Gastrocnemius medialis (tissue), 4 donors: ENCODE measurements at regions not wholly inside any gene's neighbourhood (a gene's known extent, or its start where the extent isn't known, plus 50 kb on each side); places are given as distances from the start of the nearest gene placed in this dataset.

ENCODE experiments used
- ATAC-seq, 2 donors: fragments of 150-250 bp; one replicate each; pipeline ENCODE4 v1.9.1; 2016
- DNase-seq, 2 donors: peaks; one replicate each; pipeline ENCODE4 v3.0.0-alpha.2; 2019
- H3K27ac ChIP-seq, 4 donors: fragments of 200-600 bp; sonication (generic); 1 replicate in 1 of 4; 2 replicates in 3 of 4; pipeline ENCODE4 v1.5.1; 2016 to 2018; ENCODE audit warnings: mild to moderate bottlenecking in 2 of 4, moderate library complexity in 1 of 4
- H3K27me3 ChIP-seq, 3 donors: fragments of 200-600 bp; sonication (generic) in 2 of 3; 1 replicate in 1 of 3; 2 replicates in 2 of 3; pipeline versions ENCODE4 v1.5.1 to v1.6.0; 2016 to 2019; ENCODE audit warnings: mild to moderate bottlenecking in 1 of 3, moderate library complexity in 1 of 3
- H3K36me3 ChIP-seq, 2 donors: fragments of 200-600 bp; sonication (generic) in 1 of 2; one replicate each; pipeline ENCODE4 v1.5.1; 2017 to 2018
- H3K4me1 ChIP-seq, 2 donors: fragments of 200-600 bp; sonication (generic) in 1 of 2; one replicate each; pipeline ENCODE4 v1.5.1; 2016 to 2017; ENCODE audit warnings: mild to moderate bottlenecking in 2 of 2
- H3K4me3 ChIP-seq, 4 donors: fragments of 200-600 bp; sonication (generic) in 3 of 4; 1 replicate in 1 of 4; 2 replicates in 3 of 4; pipeline ENCODE4 v1.5.1; 2016 to 2019; ENCODE audit warnings: mild to moderate bottlenecking in 2 of 4
- H3K9me3 ChIP-seq, 3 donors: fragments of 200-600 bp; sonication (generic) in 2 of 3; 1 replicate in 1 of 3; 2 replicates in 2 of 3; pipeline ENCODE4 v1.5.1; 2016 to 2019
- POLR2A ChIP-seq, 2 donors: fragments of 450-650 bp; IDR thresholded peaks; one replicate each; pipeline ENCODE4 v1.6.1; 2017; ENCODE audit warnings: antibody characterized with exemption in 2 of 2, mild to moderate bottlenecking in 2 of 2, moderate library complexity in 2 of 2
- in situ Hi-C, 4 donors: fragments of 200-750 bp; cut with MboI; loops; one replicate each; pipeline versions ENCODE4 v1.15.0 to v1.8.0; 2017; ENCODE audit warnings: low sequenced_read_pairs in 4 of 4
- intact Hi-C: fragments of 100-400 bp; cut with DNase I; formaldehyde crosslinking; loops from one replicate; pipeline ENCODE4 v1.15.1; 2023; ENCODE audit warnings: low total_unique reads
- TF ChIP-seq, protein P1 (sequence below), 5 experiments: fragments of 450-650 bp in 3 of 5; fragments of 200-600 bp in 2 of 5; sonication (generic) in 2 of 5; IDR thresholded peaks in 4 of 5; conservative IDR thresholded peaks in 1 of 5; 1 replicate in 4 of 5; 2 replicates in 1 of 5; pipeline ENCODE4 v1.5.1; 2016 to 2019; ENCODE audit warnings: antibody characterized with exemption in 5 of 5, mild to moderate bottlenecking in 3 of 5, moderate library complexity in 3 of 5

DNA sequence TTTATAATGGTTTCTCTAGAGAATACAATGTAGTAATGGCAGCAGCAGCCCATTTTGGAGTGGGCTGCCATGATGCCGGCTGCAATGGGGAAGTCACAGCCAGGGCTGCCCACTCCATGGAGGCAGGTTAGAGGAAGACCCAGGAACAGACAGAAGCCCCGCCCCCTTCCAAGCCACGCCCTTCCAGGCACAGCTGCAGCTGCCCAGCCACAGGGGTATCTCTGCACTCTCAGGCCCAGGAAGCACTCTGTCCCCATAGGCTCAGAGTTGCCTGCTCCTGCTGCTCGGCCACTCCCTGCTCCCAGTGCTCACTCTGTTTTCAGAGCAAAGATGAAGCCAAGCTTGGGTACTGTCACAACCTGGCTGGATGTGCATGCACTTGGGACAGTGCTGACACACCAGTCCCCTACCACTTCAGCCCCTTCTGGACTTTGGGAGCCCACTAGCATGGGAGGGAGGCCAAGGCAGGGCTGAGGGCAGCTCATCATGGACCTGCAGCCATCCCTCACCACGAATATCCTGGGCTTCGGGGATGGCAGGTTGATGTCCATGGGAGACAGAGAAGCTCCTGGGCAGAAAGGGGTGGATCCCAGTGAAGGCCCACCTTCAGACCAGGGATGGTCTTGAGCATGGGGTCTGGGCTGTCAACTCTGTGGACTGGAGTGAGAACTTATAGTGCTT lies 1224.2 kb downstream of the SLITRK5 start:
- no peaks in the 10 kb centered on the region for H3K27me3 ChIP-seq
- H3K36me3 ChIP-seq = no peaks in the 10 kb centered on the region
- ATAC-seq = no peak
- in situ Hi-C loops (no loop called here), intact Hi-C loops (no loop called here)
- no peak for TF ChIP-seq POLR2A (IDR thresholded peaks at IDR 0.05)
- TF ChIP-seq, protein P1, sequence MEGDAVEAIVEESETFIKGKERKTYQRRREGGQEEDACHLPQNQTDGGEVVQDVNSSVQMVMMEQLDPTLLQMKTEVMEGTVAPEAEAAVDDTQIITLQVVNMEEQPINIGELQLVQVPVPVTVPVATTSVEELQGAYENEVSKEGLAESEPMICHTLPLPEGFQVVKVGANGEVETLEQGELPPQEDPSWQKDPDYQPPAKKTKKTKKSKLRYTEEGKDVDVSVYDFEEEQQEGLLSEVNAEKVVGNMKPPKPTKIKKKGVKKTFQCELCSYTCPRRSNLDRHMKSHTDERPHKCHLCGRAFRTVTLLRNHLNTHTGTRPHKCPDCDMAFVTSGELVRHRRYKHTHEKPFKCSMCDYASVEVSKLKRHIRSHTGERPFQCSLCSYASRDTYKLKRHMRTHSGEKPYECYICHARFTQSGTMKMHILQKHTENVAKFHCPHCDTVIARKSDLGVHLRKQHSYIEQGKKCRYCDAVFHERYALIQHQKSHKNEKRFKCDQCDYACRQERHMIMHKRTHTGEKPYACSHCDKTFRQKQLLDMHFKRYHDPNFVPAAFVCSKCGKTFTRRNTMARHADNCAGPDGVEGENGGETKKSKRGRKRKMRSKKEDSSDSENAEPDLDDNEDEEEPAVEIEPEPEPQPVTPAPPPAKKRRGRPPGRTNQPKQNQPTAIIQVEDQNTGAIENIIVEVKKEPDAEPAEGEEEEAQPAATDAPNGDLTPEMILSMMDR (IDR thresholded peaks at IDR 0.05 in 4 of 5, conservative IDR thresholded peaks at IDR 0.05 in 1 of 5) = no peak
- DNase-seq = no peak
- no peak overlapping the region for H3K27ac ChIP-seq
- no peak overlapping the region for H3K4me3 ChIP-seq
- no peaks in the 10 kb centered on the region for H3K4me1 ChIP-seq
- H3K9me3 ChIP-seq = no peaks in the 10 kb centered on the region

DNA sequence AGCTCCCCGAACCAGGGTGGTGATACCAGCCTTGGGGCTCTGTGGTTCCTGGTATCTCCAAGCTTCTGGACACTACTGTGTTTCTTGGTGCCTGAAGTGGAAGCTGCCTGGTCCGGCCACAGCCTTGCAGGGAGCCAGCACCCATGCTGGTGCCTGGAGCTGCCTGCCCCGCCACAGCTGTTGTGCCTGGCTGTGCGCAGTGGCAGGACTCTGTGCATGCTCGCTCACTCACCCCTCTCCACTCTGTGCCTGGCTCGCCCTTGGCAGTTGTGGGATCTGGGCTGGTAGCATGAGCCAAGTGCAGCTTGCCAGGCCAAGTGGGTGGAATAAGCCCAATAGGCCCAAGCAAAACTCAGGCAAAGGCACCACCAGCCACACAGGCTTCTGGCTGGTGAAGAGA lies 1225.3 kb downstream of the SLITRK5 start:
- H3K36me3 ChIP-seq = no peaks in the 10 kb centered on the region
- H3K4me1 ChIP-seq = no peaks in the 10 kb centered on the region
- in situ Hi-C loops (no loop called here), intact Hi-C loops (no loop called here)
- H3K9me3 ChIP-seq = no peaks in the 10 kb centered on the region
- DNase-seq (no peak), ATAC-seq (no peak)
- no peak overlapping the region for H3K27ac ChIP-seq
- no peak for TF ChIP-seq POLR2A (IDR thresholded peaks at IDR 0.05)
- TF ChIP-seq, protein P1 (IDR thresholded peaks at IDR 0.05 in 4 of 5, conservative IDR thresholded peaks at IDR 0.05 in 1 of 5) = no peak
- no peaks in the 10 kb centered on the region for H3K27me3 ChIP-seq
- no peak overlapping the region for H3K4me3 ChIP-seq

DNA sequence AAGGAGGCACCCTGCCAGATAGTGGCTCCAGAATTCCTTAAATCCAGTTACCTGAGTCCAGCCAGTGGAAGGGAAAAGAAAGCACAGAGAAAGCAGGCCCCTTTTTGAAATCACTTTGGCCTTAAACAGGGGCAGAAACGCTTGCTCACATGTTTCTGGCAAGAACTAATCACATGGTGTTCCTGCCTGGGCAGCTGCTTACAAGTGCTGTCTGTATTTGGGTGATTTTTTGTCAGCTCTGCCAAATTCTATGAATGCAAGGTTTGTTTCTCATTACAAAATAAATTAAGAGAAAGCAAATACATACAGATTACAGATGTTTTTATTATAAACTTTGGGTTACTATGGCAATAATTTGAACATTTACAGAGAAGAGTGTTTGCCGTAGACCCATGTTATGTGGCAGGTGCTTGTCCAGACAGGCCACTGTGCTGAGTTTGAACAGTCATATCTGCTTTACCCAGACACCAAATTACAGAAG lies 1237.8 kb downstream of the SLITRK5 start:
- in situ Hi-C loops = no loop called here
- H3K27me3 ChIP-seq = no peaks in the 10 kb centered on the region
- ATAC-seq (peak in 1 of 2 donors; percentile 47), DNase-seq (no peak)
- H3K36me3 ChIP-seq = no peaks in the 10 kb centered on the region
- no peak overlapping the region for H3K27ac ChIP-seq
- no peak overlapping the region for H3K4me3 ChIP-seq
- H3K4me1 ChIP-seq = no peaks in the 10 kb centered on the region
- TF ChIP-seq, protein P1 (IDR thresholded peaks at IDR 0.05 in 4 of 5, conservative IDR thresholded peaks at IDR 0.05 in 1 of 5) = no peak
- no peak for TF ChIP-seq POLR2A (IDR thresholded peaks at IDR 0.05)
- intact Hi-C loops = no loop called here
- no peaks in the 10 kb centered on the region for H3K9me3 ChIP-seq

DNA sequence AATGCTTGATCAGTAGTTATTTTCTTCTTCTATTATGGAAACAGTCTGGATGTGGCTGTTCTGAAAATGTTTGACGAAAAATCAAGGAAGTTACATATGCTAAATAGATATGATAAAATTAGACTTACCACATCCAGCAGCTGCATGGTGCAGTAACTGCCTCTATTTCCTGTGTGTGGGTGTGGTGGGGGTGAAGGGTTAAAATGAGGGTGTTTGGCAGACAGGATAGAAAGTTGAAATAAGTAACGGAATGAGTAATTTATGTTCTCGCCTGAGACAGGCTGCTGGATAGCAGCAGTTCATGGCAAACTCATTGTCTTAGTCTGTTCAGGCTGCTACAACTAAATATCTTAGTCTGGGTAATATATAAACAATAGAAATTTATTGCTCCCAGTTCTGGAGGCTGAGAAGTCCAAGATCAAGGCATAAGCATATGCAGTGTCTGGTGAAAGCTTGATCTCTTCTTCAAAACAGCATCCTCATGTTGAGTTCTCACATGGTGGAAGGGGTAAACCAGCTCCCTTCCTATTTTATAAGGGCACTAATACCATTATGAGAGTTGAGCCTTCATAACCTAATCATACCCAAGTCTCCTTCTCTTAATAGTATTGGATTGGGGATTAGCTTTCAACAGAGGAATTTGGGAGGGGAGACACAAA lies 1248.9 kb downstream of the SLITRK5 start:
- intact Hi-C loops = no loop called here
- H3K36me3 ChIP-seq = no peaks in the 10 kb centered on the region
- TF ChIP-seq, protein P1 (IDR thresholded peaks at IDR 0.05 in 4 of 5, conservative IDR thresholded peaks at IDR 0.05 in 1 of 5) = no peak
- no peak for TF ChIP-seq POLR2A (IDR thresholded peaks at IDR 0.05)
- H3K4me3 ChIP-seq = no peak overlapping the region
- no peaks in the 10 kb centered on the region for H3K27me3 ChIP-seq
- no peaks in the 10 kb centered on the region for H3K4me1 ChIP-seq
- H3K27ac ChIP-seq = no peak overlapping the region
- in situ Hi-C loops = no loop called here
- ATAC-seq = no peak
- no peaks in the 10 kb centered on the region for H3K9me3 ChIP-seq
- no peak for DNase-seq
